Pancreas (tissue), 10 donors: ENCODE measurements at regions not wholly inside any gene's neighbourhood (a gene's known extent, or its start where the extent isn't known, plus 50 kb on each side); places are given as distances from the start of the nearest gene placed in this dataset.

Experiments
- ATAC-seq, 4 donors: fragments of 200-7000 bp; cut with Tn5 transposase; one replicate each; pipeline versions ENCODE4 v1.8.0 to v1.9.1; 2020; ENCODE audit warnings: mild to moderate bottlenecking in 4 of 4, moderate library complexity in 4 of 4
- DNase-seq, 6 donors: peaks; one replicate each; pipeline ENCODE4 v3.0.0-alpha.2; 2020
- FAIRE-seq: peaks from 2 replicates; lab custom pipeline; 2012; peaks lifted over from hg19 to GRCh38; lab: Jason Lieb, UNC
- H3K27ac ChIP-seq, 4 donors: fragments of 200-600 bp; sonication (generic); 1 replicate in 3 of 4; 2 replicates in 1 of 4; pipeline versions ENCODE4 v1.5.0 to v1.8.0; 2020
- H3K27me3 ChIP-seq, 4 donors: fragments of 200-600 bp; one replicate each; pipeline ENCODE4 v1.8.0; 2021
- H3K36me3 ChIP-seq, 3 donors: fragments of 200-600 bp; sonication (generic) in 1 of 3; one replicate each; pipeline versions ENCODE4 v1.5.0 to v1.8.0; 2020 to 2021
- H3K4me1 ChIP-seq, 3 donors: fragments of 200-600 bp; one replicate each; pipeline ENCODE4 v1.8.0; 2021
- H3K4me3 ChIP-seq, 4 donors: fragments of 200-600 bp; sonication (generic) in 2 of 4; one replicate each; pipeline versions ENCODE4 v1.5.0 to v1.8.0; 2020 to 2021
- H3K9me3 ChIP-seq, 4 donors: fragments of 200-600 bp; one replicate each; pipeline ENCODE4 v1.8.0; 2021
- CTCF ChIP-seq, 4 donors: fragments of 200-600 bp; sonication (generic) in 3 of 4; IDR thresholded peaks; one replicate each; pipeline versions ENCODE4 v1.5.0 to v1.8.0; 2021; ENCODE audit warnings: antibody characterized with exemption in 4 of 4
- WGBS, 2 donors: extraction: QIAGEN DNeasy Blood & Tissue Kit; methylation state at CpG; one replicate each; pipeline ENCODE4 v1.1.7; 2013; 5-methylcytosine and 5-hydroxymethylcytosine counted together
- intact Hi-C, 3 donors: fragments of 100-400 bp; cut with DNase I; formaldehyde crosslinking; loops; one replicate each; pipeline versions ENCODE4 v1.11.1 to v1.14.2; 2022
- donor health status: healthy with polysubstance abuse.
- donor health status: DM: no; HTN: no; CAD: no; lungs with moderate emphysema.
- donor health status: DM: no; HTN: no; CAD: no.
- donor health status: control.
- donor health status: control.
- donor health status: Bipolar disorder and iron deficiency.
- donor health status: DM: yes; HTN: yes; CAD: no.
- donor health status: DM: no; HTN: no; CAD: no.
- donor health status: DM: no; HTN: no; CAD: no.
- donor health status: DM: yes; HTN: yes; CAD: no.

- no peak for DNase-seq
- intact Hi-C loops: no loop called here
- H3K9me3 ChIP-seq: no peaks in the 10 kb centered on the region
- WGBS, 2 donors: 90 to 91% methylated on average over 7 of the region's 7 CpGs
- no peak for ATAC-seq
- H3K27me3 ChIP-seq: no peaks in the 10 kb centered on the region
- H3K27ac ChIP-seq: peak overlapping the region in 3 of 4 donors; percentile 67 to 73 (median 69)
- peaks cover 7 to 16% (median 14%) of the 10 kb centered on the region in 3 donors for H3K4me1 ChIP-seq
- TF ChIP-seq CTCF (IDR thresholded peaks at IDR 0.05): no peak
- FAIRE-seq: no peak
- H3K36me3 ChIP-seq: no peaks in the 10 kb centered on the region
- no peak overlapping the region for H3K4me3 ChIP-seq
Measured at GRCh38 chr7:36038063-36038721, 114.9 kb upstream of the EEPD1 start.

- no peak for TF ChIP-seq CTCF (IDR thresholded peaks at IDR 0.05)
- Histone ChIP-seq H3K4me3 (no peak overlapping the region), H3K27ac (no peak overlapping the region), H3K4me1 (peaks cover 7 to 16% (median 14%) of the 10 kb centered on the region in 3 donors), H3K36me3 (no peaks in the 10 kb centered on the region), H3K9me3 (no peaks in the 10 kb centered on the region), H3K27me3 (no peaks in the 10 kb centered on the region)
- intact Hi-C loops: no loop called here
- ATAC-seq (no peak), FAIRE-seq (no peak), DNase-seq (no peak)
- WGBS, 2 donors: 78 to 92% methylated on average over 11 of the region's 11 CpGs
Measured at GRCh38 chr7:36039243-36039642, 113.8 kb upstream of the EEPD1 start.

- no peak for DNase-seq
- 64 to 69% methylated on average over 3 of the region's 3 CpGs for WGBS, 2 donors
- Histone ChIP-seq H3K27me3 (no peaks in the 10 kb centered on the region), H3K4me1 (peaks cover 7 to 16% (median 14%) of the 10 kb centered on the region in 3 donors), H3K9me3 (no peaks in the 10 kb centered on the region), H3K36me3 (no peaks in the 10 kb centered on the region), H3K27ac (no peak overlapping the region), H3K4me3 (no peak overlapping the region)
- intact Hi-C loops: no loop called here
- no peak for ATAC-seq
- TF ChIP-seq CTCF (IDR thresholded peaks at IDR 0.05): no peak
- no peak for FAIRE-seq
Measured at GRCh38 chr7:36039671-36040070, 113.4 kb upstream of the EEPD1 start.

GRCh38 chr7:36040679-36041078 is 112.4 kb upstream of the EEPD1 start:
- intact Hi-C loops: no loop called here
- Histone ChIP-seq H3K4me3 (no peak overlapping the region), H3K4me1 (peaks cover 7 to 16% (median 14%) of the 10 kb centered on the region in 3 donors), H3K9me3 (no peaks in the 10 kb centered on the region), H3K27me3 (no peaks in the 10 kb centered on the region), H3K36me3 (no peaks in the 10 kb centered on the region), H3K27ac (no peak overlapping the region)
- no peak for TF ChIP-seq CTCF (IDR thresholded peaks at IDR 0.05)
- no peak for DNase-seq
- no peak for FAIRE-seq
- 85 to 87% methylated on average over 3 of the region's 3 CpGs for WGBS, 2 donors
- ATAC-seq: no peak

GRCh38 chr7:36044101-36044892 is 108.8 kb upstream of the EEPD1 start:
- TF ChIP-seq CTCF (IDR thresholded peaks at IDR 0.05): no peak
- intact Hi-C loops: no loop called here
- H3K4me3 ChIP-seq: no peak overlapping the region
- H3K27me3 ChIP-seq: no peaks in the 10 kb centered on the region
- 70 to 79% methylated on average over 6 of the region's 6 CpGs for WGBS, 2 donors
- no peak for DNase-seq
- H3K9me3 ChIP-seq: no peaks in the 10 kb centered on the region
- FAIRE-seq: no peak
- no peak for ATAC-seq
- no peaks in the 10 kb centered on the region for H3K4me1 ChIP-seq
- no peaks in the 10 kb centered on the region for H3K36me3 ChIP-seq
- H3K27ac ChIP-seq: no peak overlapping the region
